OCI-LY3 (cell line): ENCODE measurements at regions not wholly inside any gene's neighbourhood (a gene's known extent, or its start where the extent isn't known, plus 50 kb on each side); places are given as distances from the start of the nearest gene placed in this dataset.

ENCODE experiments used
- H2AFZ ChIP-seq: fragments of 200-600, 300-600 bp; shearing (Covaris generic); 2 replicates; pipeline ENCODE4 v1.6.0; 2014; ENCODE audit warnings: antibody characterized with exemption, low read depth, low read length
- H3K27ac ChIP-seq: fragments of 200-600, 300-600 bp; sonication (generic); 2 replicates; pipeline ENCODE4 v1.5.1; 2014; ENCODE audit warnings: mild to moderate bottlenecking, low read length, moderate library complexity, mixed read lengths
- H3K27me3 ChIP-seq: fragments of 200-600, 300-600 bp; sonication (generic); 2 replicates; pipeline ENCODE4 v1.6.1; 2014; ENCODE audit warnings: low read depth, low read length, mixed read lengths
- H3K36me3 ChIP-seq: fragments of 200-600, 300-600 bp; sonication (generic); replicated peaks from 2 replicates; pipeline ENCODE3; 2014; ENCODE audit warnings: low read depth, low read length, mixed read lengths
- H3K4me1 ChIP-seq: fragments of 300-600, 200-600 bp; sonication (generic); 2 replicates; pipeline ENCODE4 v1.6.1; 2014; ENCODE audit warnings: low read length, mixed read lengths
- H3K4me2 ChIP-seq: fragments of 200-600, 300-600 bp; sonication (generic); 2 replicates; pipeline ENCODE4 v1.6.1; 2014; ENCODE audit warnings: low read length, mixed read lengths
- H3K4me3 ChIP-seq: fragments of 300-600, 200-600 bp; sonication (generic); 2 replicates; pipeline ENCODE4 v1.5.1; 2014; ENCODE audit warnings: antibody characterized with exemption, mild to moderate bottlenecking, low read length, moderate library complexity
- H3K79me2 ChIP-seq: fragments of 300-600, 200-600 bp; shearing (Covaris generic); 2 replicates; pipeline ENCODE4 v1.6.1; 2014; ENCODE audit warnings: mild to moderate bottlenecking, low read length, mixed read lengths
- H3K9ac ChIP-seq: fragments of 300-600, 200-600 bp; shearing (Covaris generic); 2 replicates; pipeline ENCODE4 v1.6.0; 2014; ENCODE audit warnings: mild to moderate bottlenecking, low read length, moderate library complexity
- H3K9me3 ChIP-seq: fragments of 200-600, 300-600 bp; shearing (Covaris generic); 2 replicates; pipeline ENCODE4 v1.6.1; 2014; ENCODE audit warnings: low read length, mixed read lengths; ENCODE audit not compliant: insufficient read depth
- H4K20me1 ChIP-seq: fragments of 200-600, 300-600 bp; sonication (generic); 2 replicates; pipeline ENCODE4 v1.6.1; 2016; ENCODE audit warnings: low read length, mixed read lengths; ENCODE audit not compliant: insufficient read depth
- EZH2phosphoT487 ChIP-seq: fragments of 200-600 bp; shearing (Covaris generic); IDR thresholded peaks from 2 replicates; pipeline ENCODE4 v1.6.1; 2018; ENCODE audit warnings: antibody characterized with exemption, mixed run types, low read depth
- TF ChIP-seq, protein P1 (sequence below): fragments of 200-600, 300-600 bp; sonication (generic); IDR thresholded peaks from 2 replicates; pipeline ENCODE4 v1.5.1; 2014; ENCODE audit warnings: antibody characterized with exemption, low read length, low read depth

DNA sequence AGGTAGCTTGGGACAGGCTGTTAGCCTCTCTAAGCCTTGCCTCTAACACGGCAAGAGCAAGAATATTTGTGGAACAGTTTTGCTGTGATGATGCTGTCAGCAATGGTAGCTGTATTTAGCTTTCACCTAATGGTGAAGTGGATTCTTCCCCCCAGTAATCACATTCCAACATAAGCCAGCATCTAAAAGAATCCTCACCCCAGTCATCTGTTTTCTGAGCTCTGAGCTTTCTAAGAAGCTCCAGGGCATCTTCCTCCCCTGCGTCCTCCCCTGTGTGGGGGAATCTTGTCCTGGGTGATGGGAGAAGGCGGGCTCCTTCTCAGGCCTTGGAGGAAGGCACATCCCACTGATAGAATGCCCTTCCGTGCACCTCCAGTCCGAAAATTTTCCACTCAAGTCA is 367.6 kb downstream of the BRD1 start:
- Histone ChIP-seq H3K36me3 (no peaks in the 10 kb centered on the region), H3K4me3 (no peak overlapping the region), H2AFZ (no peak overlapping the region), H4K20me1 (no peaks in the 10 kb centered on the region), H3K9me3 (no peaks in the 10 kb centered on the region), H3K79me2 (no peaks in the 10 kb centered on the region), H3K27me3 (no peaks in the 10 kb centered on the region), H3K4me1 (no peaks in the 10 kb centered on the region), H3K4me2 (no peak overlapping the region), H3K9ac (no peak overlapping the region), H3K27ac (no peak overlapping the region)
- TF ChIP-seq, protein P1, sequence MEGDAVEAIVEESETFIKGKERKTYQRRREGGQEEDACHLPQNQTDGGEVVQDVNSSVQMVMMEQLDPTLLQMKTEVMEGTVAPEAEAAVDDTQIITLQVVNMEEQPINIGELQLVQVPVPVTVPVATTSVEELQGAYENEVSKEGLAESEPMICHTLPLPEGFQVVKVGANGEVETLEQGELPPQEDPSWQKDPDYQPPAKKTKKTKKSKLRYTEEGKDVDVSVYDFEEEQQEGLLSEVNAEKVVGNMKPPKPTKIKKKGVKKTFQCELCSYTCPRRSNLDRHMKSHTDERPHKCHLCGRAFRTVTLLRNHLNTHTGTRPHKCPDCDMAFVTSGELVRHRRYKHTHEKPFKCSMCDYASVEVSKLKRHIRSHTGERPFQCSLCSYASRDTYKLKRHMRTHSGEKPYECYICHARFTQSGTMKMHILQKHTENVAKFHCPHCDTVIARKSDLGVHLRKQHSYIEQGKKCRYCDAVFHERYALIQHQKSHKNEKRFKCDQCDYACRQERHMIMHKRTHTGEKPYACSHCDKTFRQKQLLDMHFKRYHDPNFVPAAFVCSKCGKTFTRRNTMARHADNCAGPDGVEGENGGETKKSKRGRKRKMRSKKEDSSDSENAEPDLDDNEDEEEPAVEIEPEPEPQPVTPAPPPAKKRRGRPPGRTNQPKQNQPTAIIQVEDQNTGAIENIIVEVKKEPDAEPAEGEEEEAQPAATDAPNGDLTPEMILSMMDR = no peak
- no peak for TF ChIP-seq EZH2phosphoT487

DNA sequence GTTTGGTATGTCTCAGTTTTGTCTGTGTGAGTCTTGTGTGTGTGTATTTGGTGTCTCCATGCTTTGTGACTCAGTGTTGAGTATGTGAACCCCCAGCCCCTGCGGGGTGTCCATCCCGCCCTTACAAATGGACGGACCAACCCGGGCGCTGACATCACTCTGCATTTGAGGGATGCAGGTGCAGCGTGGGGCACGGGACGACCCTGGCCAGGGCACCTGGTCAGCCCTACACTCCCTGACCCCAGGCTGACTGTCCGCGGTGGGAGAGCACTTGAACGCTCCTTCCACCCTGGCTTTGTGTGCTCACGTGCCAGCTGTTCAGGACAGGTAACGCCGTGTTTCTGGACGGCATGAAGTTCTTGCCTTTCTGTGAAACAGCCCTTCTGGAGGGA is 369.0 kb downstream of the BRD1 start:
- Histone ChIP-seq H3K4me2 (no peak overlapping the region), H3K9ac (no peak overlapping the region), H4K20me1 (no peaks in the 10 kb centered on the region), H3K79me2 (no peaks in the 10 kb centered on the region), H3K27me3 (no peaks in the 10 kb centered on the region), H3K4me3 (no peak overlapping the region), H3K36me3 (no peaks in the 10 kb centered on the region), H3K9me3 (no peaks in the 10 kb centered on the region), H3K4me1 (no peaks in the 10 kb centered on the region), H2AFZ (no peak overlapping the region), H3K27ac (no peak overlapping the region)
- TF ChIP-seq EZH2phosphoT487 = no peak
- TF ChIP-seq, protein P1 = no peak

DNA sequence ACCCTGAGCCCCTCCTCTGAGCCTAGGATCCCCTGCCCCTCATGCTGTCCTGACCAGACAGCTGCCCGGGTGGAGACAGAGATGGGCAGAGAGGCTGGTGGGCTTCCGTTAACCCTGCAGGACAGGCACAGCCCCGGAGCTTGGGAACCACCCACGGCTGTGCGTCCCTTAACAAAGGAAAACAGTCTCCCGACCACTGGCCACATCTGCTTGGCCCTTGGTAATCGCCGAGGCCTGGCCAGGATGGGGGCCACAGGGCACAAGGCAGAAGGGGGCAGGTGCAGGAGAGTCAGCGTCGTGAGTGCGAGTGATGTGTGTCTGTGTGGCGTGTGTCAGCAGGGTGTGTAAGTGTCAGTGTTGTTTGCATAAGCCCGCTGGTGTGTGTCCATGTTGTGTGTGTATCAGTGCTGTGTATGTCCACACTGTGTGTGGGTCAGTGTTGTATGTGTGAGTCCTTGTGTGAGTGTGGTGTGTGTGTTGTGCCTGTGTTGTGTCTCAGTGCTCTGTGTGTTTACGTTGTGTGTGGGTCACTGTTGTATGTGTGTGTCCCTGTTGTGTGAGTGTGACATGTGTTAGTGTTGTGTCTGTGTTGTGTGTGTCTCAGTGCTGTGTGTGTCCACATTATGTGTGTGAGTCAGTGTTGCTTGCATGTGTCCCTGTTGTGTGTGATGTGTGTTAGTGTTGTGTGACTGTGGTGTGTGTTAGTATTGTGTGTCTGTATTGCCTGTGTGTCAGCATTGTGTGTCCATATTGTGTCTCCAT is 369.5 kb downstream of the BRD1 start:
- Histone ChIP-seq H2AFZ (no peak overlapping the region), H3K36me3 (no peaks in the 10 kb centered on the region), H4K20me1 (no peaks in the 10 kb centered on the region), H3K27me3 (no peaks in the 10 kb centered on the region), H3K9me3 (no peaks in the 10 kb centered on the region), H3K9ac (no peak overlapping the region), H3K4me2 (no peak overlapping the region), H3K4me1 (no peaks in the 10 kb centered on the region), H3K4me3 (no peak overlapping the region), H3K79me2 (no peaks in the 10 kb centered on the region), H3K27ac (no peak overlapping the region)
- TF ChIP-seq EZH2phosphoT487 = no peak
- TF ChIP-seq, protein P1 = no peak

DNA sequence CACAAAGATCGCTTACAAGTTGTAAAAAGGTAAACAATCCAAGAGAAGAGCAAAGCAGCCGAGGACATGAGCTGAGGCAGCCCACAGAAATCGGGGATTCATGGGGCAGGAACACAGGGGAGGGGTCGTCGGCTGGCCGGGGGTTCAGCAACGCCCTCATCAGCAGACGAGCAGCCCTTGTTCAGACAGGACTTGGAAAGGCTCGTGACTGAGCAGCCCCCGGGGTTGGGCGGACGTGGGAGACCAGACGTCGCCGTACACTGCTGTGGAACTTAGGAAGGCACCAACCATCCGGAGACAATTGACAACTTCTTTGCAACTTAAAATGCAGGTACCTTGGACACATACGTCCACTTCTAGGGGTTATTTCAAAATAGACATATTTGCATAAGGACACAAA is 370.5 kb downstream of the BRD1 start:
- H4K20me1 ChIP-seq = no peaks in the 10 kb centered on the region
- H2AFZ ChIP-seq = no peak overlapping the region
- no peak for TF ChIP-seq EZH2phosphoT487
- TF ChIP-seq, protein P1 = no peak
- no peaks in the 10 kb centered on the region for H3K36me3 ChIP-seq
- H3K27ac ChIP-seq = no peak overlapping the region
- no peaks in the 10 kb centered on the region for H3K27me3 ChIP-seq
- no peak overlapping the region for H3K4me2 ChIP-seq
- no peak overlapping the region for H3K4me3 ChIP-seq
- H3K4me1 ChIP-seq = no peaks in the 10 kb centered on the region
- no peak overlapping the region for H3K9ac ChIP-seq
- H3K9me3 ChIP-seq = no peaks in the 10 kb centered on the region
- no peaks in the 10 kb centered on the region for H3K79me2 ChIP-seq
